ENCODE measurements at regions not wholly inside any gene's neighbourhood (a gene's known extent, or its start where the extent isn't known, plus 50 kb on each side); places are given as distances from the start of the nearest gene placed in this dataset.

- no peaks in the 10 kb centered on the region for H3K9me3 Mint-ChIP-seq
- H3K27me3 Mint-ChIP-seq (ENCODE audit: low read depth): no peaks in the 10 kb centered on the region
- TF ChIP-seq CTCF (conservative IDR thresholded peaks at IDR 0.05): no peak
- no peak for DNase-seq (ENCODE audit: low read depth, low spot score)
- no peaks in the 10 kb centered on the region for H3K36me3 Mint-ChIP-seq (ENCODE audit: low read depth)
- no peak overlapping the region for H3K4me3 Mint-ChIP-seq
- H3K27ac Mint-ChIP-seq (ENCODE audit: unreplicated experiment): no peak overlapping the region
- H3K4me1 Mint-ChIP-seq: peaks cover 7% of the 10 kb centered on the region
Observed at GRCh38 chr10:121426307-121426706, 171.9 kb downstream of the FGFR2 start.
